ENCODE measurements at regions not wholly inside any gene's neighbourhood (a gene's known extent, or its start where the extent isn't known, plus 50 kb on each side); places are given as distances from the start of the nearest gene placed in this dataset.
A peak's percentile ranks its signal among the peaks of the same experiment; 100 is the strongest.

DNA sequence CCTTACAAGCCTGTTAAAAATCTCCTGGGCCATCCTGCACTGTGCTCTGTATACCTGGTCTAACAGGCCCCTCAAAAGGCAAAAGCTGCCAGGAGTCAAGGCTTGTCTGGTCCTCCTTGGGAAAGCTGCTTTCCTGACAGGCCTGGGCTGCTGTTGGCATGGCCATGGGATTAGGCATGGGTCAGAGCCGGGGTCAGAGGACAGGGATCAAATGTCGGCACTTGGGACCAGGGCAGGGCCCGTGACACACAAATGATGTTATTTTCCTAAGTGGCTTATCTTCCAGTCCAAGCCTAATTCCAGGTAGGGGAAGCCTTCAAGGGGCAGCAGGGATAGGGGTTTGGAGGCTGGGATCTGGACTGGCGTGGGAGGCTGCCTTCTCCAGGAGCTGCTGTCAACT, 191.5 kb upstream of the GPR26 start:
- Histone ChIP-seq H3K27ac (ENCODE audit: extremely low read depth, low read depth, low read length) (no peak overlapping the region), H3K4me1 (ENCODE audit: control insufficient read depth, insufficient read depth, low read length) (no peaks in the 10 kb centered on the region), H3K9me3 (ENCODE audit: control insufficient read depth, insufficient read depth, low read depth, low read length) (no peaks in the 10 kb centered on the region), H3K4me3 (ENCODE audit: low read depth, low read length) (no peak overlapping the region), H3K36me3 (ENCODE audit: control insufficient read depth in 2 of 2, insufficient read depth in 1 of 2, low read length in 2 of 2) (no peaks in the 10 kb centered on the region)
- ChIA-PET CTCF (no interaction called here), POLR2A (no interaction called here)
- TF ChIP-seq ZNF23 (tag by site-specific recombination; IDR thresholded peaks at IDR 0.05; ENCODE audit: borderline replicate concordance), result no peak
- TF ChIP-seq, protein P1, sequence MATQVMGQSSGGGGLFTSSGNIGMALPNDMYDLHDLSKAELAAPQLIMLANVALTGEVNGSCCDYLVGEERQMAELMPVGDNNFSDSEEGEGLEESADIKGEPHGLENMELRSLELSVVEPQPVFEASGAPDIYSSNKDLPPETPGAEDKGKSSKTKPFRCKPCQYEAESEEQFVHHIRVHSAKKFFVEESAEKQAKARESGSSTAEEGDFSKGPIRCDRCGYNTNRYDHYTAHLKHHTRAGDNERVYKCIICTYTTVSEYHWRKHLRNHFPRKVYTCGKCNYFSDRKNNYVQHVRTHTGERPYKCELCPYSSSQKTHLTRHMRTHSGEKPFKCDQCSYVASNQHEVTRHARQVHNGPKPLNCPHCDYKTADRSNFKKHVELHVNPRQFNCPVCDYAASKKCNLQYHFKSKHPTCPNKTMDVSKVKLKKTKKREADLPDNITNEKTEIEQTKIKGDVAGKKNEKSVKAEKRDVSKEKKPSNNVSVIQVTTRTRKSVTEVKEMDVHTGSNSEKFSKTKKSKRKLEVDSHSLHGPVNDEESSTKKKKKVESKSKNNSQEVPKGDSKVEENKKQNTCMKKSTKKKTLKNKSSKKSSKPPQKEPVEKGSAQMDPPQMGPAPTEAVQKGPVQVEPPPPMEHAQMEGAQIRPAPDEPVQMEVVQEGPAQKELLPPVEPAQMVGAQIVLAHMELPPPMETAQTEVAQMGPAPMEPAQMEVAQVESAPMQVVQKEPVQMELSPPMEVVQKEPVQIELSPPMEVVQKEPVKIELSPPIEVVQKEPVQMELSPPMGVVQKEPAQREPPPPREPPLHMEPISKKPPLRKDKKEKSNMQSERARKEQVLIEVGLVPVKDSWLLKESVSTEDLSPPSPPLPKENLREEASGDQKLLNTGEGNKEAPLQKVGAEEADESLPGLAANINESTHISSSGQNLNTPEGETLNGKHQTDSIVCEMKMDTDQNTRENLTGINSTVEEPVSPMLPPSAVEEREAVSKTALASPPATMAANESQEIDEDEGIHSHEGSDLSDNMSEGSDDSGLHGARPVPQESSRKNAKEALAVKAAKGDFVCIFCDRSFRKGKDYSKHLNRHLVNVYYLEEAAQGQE (tag by site-specific recombination; IDR thresholded peaks at IDR 0.05), result no peak
- no peak for TF ChIP-seq ZNF664 (tag by site-specific recombination; IDR thresholded peaks at IDR 0.05)
- TF ChIP-seq ZNF830 (tag by site-specific recombination; IDR thresholded peaks at IDR 0.05; ENCODE audit: low read depth), result no peak
- TF ChIP-seq, protein P2, sequence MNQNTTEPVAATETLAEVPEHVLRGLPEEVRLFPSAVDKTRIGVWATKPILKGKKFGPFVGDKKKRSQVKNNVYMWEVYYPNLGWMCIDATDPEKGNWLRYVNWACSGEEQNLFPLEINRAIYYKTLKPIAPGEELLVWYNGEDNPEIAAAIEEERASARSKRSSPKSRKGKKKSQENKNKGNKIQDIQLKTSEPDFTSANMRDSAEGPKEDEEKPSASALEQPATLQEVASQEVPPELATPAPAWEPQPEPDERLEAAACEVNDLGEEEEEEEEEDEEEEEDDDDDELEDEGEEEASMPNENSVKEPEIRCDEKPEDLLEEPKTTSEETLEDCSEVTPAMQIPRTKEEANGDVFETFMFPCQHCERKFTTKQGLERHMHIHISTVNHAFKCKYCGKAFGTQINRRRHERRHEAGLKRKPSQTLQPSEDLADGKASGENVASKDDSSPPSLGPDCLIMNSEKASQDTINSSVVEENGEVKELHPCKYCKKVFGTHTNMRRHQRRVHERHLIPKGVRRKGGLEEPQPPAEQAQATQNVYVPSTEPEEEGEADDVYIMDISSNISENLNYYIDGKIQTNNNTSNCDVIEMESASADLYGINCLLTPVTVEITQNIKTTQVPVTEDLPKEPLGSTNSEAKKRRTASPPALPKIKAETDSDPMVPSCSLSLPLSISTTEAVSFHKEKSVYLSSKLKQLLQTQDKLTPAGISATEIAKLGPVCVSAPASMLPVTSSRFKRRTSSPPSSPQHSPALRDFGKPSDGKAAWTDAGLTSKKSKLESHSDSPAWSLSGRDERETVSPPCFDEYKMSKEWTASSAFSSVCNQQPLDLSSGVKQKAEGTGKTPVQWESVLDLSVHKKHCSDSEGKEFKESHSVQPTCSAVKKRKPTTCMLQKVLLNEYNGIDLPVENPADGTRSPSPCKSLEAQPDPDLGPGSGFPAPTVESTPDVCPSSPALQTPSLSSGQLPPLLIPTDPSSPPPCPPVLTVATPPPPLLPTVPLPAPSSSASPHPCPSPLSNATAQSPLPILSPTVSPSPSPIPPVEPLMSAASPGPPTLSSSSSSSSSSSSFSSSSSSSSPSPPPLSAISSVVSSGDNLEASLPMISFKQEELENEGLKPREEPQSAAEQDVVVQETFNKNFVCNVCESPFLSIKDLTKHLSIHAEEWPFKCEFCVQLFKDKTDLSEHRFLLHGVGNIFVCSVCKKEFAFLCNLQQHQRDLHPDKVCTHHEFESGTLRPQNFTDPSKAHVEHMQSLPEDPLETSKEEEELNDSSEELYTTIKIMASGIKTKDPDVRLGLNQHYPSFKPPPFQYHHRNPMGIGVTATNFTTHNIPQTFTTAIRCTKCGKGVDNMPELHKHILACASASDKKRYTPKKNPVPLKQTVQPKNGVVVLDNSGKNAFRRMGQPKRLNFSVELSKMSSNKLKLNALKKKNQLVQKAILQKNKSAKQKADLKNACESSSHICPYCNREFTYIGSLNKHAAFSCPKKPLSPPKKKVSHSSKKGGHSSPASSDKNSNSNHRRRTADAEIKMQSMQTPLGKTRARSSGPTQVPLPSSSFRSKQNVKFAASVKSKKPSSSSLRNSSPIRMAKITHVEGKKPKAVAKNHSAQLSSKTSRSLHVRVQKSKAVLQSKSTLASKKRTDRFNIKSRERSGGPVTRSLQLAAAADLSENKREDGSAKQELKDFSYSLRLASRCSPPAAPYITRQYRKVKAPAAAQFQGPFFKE (tag by site-specific recombination; IDR thresholded peaks at IDR 0.05; ENCODE audit: borderline replicate concordance), result no peak
- TF ChIP-seq, protein P3, sequence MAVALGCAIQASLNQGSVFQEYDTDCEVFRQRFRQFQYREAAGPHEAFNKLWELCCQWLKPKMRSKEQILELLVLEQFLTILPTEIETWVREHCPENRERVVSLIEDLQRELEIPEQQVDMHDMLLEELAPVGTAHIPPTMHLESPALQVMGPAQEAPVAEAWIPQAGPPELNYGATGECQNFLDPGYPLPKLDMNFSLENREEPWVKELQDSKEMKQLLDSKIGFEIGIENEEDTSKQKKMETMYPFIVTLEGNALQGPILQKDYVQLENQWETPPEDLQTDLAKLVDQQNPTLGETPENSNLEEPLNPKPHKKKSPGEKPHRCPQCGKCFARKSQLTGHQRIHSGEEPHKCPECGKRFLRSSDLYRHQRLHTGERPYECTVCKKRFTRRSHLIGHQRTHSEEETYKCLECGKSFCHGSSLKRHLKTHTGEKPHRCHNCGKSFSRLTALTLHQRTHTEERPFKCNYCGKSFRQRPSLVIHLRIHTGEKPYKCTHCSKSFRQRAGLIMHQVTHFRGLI (tag by site-specific recombination; IDR thresholded peaks at IDR 0.05), result no peak
- no peak for TF ChIP-seq GLI2 (tag by site-specific recombination; IDR thresholded peaks at IDR 0.05; ENCODE audit: borderline replicate concordance, low read depth)
- TF ChIP-seq BCL11A (tag by site-specific recombination; IDR thresholded peaks at IDR 0.05; ENCODE audit: low read depth), result no peak

DNA sequence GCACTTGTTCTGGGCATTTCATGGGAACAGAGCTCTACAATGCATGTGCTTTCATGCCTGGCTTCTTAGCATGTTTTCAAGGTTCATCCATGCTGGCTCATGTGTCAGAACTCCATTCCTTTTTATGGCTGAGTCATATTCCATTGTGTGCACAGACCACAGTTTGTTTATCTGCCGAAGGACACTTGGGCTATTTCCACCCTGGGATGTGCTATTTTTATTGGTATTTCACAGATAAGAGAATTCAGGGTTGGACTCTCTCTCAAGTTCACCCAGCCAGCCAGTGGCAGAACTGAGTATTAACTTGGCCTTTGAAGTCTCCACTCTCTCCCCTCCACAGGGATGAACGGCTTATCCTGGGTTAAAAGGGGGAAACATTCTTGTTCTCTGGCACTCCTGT, 190.7 kb upstream of the GPR26 start:
- Histone ChIP-seq H3K4me1 (ENCODE audit: control insufficient read depth, insufficient read depth, low read length) (no peaks in the 10 kb centered on the region), H3K27ac (ENCODE audit: extremely low read depth, low read depth, low read length) (no peak overlapping the region), H3K36me3 (ENCODE audit: control insufficient read depth in 2 of 2, insufficient read depth in 1 of 2, low read length in 2 of 2) (no peaks in the 10 kb centered on the region), H3K4me3 (ENCODE audit: low read depth, low read length) (no peak overlapping the region), H3K9me3 (ENCODE audit: control insufficient read depth, insufficient read depth, low read depth, low read length) (no peaks in the 10 kb centered on the region)
- no peak for TF ChIP-seq ZNF239 (tag by site-specific recombination; IDR thresholded peaks at IDR 0.05)
- no peak for TF ChIP-seq ZNF596 (tag by site-specific recombination; IDR thresholded peaks at IDR 0.05)
- TF ChIP-seq ZNF76 (tag by site-specific recombination; IDR thresholded peaks at IDR 0.05; ENCODE audit: borderline replicate concordance, low read depth), result no peak
- TF ChIP-seq, protein P4, sequence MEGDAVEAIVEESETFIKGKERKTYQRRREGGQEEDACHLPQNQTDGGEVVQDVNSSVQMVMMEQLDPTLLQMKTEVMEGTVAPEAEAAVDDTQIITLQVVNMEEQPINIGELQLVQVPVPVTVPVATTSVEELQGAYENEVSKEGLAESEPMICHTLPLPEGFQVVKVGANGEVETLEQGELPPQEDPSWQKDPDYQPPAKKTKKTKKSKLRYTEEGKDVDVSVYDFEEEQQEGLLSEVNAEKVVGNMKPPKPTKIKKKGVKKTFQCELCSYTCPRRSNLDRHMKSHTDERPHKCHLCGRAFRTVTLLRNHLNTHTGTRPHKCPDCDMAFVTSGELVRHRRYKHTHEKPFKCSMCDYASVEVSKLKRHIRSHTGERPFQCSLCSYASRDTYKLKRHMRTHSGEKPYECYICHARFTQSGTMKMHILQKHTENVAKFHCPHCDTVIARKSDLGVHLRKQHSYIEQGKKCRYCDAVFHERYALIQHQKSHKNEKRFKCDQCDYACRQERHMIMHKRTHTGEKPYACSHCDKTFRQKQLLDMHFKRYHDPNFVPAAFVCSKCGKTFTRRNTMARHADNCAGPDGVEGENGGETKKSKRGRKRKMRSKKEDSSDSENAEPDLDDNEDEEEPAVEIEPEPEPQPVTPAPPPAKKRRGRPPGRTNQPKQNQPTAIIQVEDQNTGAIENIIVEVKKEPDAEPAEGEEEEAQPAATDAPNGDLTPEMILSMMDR (tag by site-specific recombination; IDR thresholded peaks at IDR 0.05), result no peak
- TF ChIP-seq ZNF146 (tag by site-specific recombination; IDR thresholded peaks at IDR 0.05), result 0 out of 2 replicates have a peak, but pooled peaks have one; percentile 12
- POLR2A ChIA-PET, result no interaction called here
- CTCF ChIA-PET, result no interaction called here

Measured in HEK293 (cell line).